ENCODE measurements at regions not wholly inside any gene's neighbourhood (a gene's known extent, or its start where the extent isn't known, plus 50 kb on each side); places are given as distances from the start of the nearest gene placed in this dataset.

GRCh38 chr3:105042586-105042985 is 324.1 kb upstream of the ALCAM start:
- no peak for DNase-seq (ENCODE audit: low read depth in 2 of 2, low spot score in 1 of 2)

GRCh38 chr3:105051111-105051510 is 315.6 kb upstream of the ALCAM start:
- no peak for DNase-seq (ENCODE audit: low read depth in 2 of 2, low spot score in 1 of 2)

- no peak for DNase-seq (ENCODE audit: low read depth in 2 of 2, low spot score in 1 of 2)
These were observed 314.7 kb upstream of the ALCAM start for GRCh38 chr3:105051972-105052371.

- no peak for DNase-seq (ENCODE audit: low read depth in 2 of 2, low spot score in 1 of 2)
These were observed 303.9 kb upstream of the ALCAM start for GRCh38 chr3:105062853-105063252.

GRCh38 chr3:105065895-105066839 is 300.5 kb upstream of the ALCAM start:
- no peak for DNase-seq (ENCODE audit: low read depth in 2 of 2, low spot score in 1 of 2)

GRCh38 chr3:105067361-105067760 is 299.3 kb upstream of the ALCAM start:
- no peak for DNase-seq (ENCODE audit: low read depth in 2 of 2, low spot score in 1 of 2)

- DNase-seq (ENCODE audit: low read depth in 2 of 2, low spot score in 1 of 2), result no peak
These were observed 289.5 kb upstream of the ALCAM start for GRCh38 chr3:105077060-105077822.

GRCh38 chr3:105083945-105084344 is 282.8 kb upstream of the ALCAM start:
- no peak for DNase-seq (ENCODE audit: low read depth in 2 of 2, low spot score in 1 of 2)

- no peak for DNase-seq (ENCODE audit: low read depth in 2 of 2, low spot score in 1 of 2)
These were observed 281.2 kb upstream of the ALCAM start for GRCh38 chr3:105085506-105085905.

- no peak for DNase-seq (ENCODE audit: low read depth in 2 of 2, low spot score in 1 of 2)
These were observed 273.1 kb upstream of the ALCAM start for GRCh38 chr3:105093371-105094252.

- DNase-seq (ENCODE audit: low read depth in 2 of 2, low spot score in 1 of 2), result no peak
These were observed 272.1 kb upstream of the ALCAM start for GRCh38 chr3:105094588-105094987.

GRCh38 chr3:105096071-105096470 is 270.6 kb upstream of the ALCAM start:
- DNase-seq (ENCODE audit: low read depth in 2 of 2, low spot score in 1 of 2), result no peak

GRCh38 chr3:105101603-105102002 is 265.1 kb upstream of the ALCAM start:
- no peak for DNase-seq (ENCODE audit: low read depth in 2 of 2, low spot score in 1 of 2)

GRCh38 chr3:105103139-105103538 is 263.6 kb upstream of the ALCAM start:
- DNase-seq (ENCODE audit: low read depth in 2 of 2, low spot score in 1 of 2), result no peak

- no peak for DNase-seq (ENCODE audit: low read depth in 2 of 2, low spot score in 1 of 2)
These were observed 257.9 kb upstream of the ALCAM start for GRCh38 chr3:105108823-105109222.

GRCh38 chr3:105118905-105119304 is 247.8 kb upstream of the ALCAM start:
- no peak for DNase-seq (ENCODE audit: low read depth in 2 of 2, low spot score in 1 of 2)

- no peak for DNase-seq (ENCODE audit: low read depth in 2 of 2, low spot score in 1 of 2)
These were observed 246.8 kb upstream of the ALCAM start for GRCh38 chr3:105119801-105120340.

GRCh38 chr3:105130911-105131310 is 235.8 kb upstream of the ALCAM start:
- no peak for DNase-seq (ENCODE audit: low read depth in 2 of 2, low spot score in 1 of 2)

- DNase-seq (ENCODE audit: low read depth in 2 of 2, low spot score in 1 of 2), result no peak
These were observed 228.8 kb upstream of the ALCAM start for GRCh38 chr3:105137911-105138310.

GRCh38 chr3:105139881-105140560 is 226.7 kb upstream of the ALCAM start:
- DNase-seq (ENCODE audit: low read depth in 2 of 2, low spot score in 1 of 2), result no peak

Data from stimulated activated CD8-positive, alpha-beta memory T cell treated with anti-CD3 and anti-CD28 coated beads, Interleukin-4, amount 100 ng/mL, for 4 hours (primary cell).